Esophagus muscularis mucosa (tissue), 4 donors: ENCODE measurements at regions not wholly inside any gene's neighbourhood (a gene's known extent, or its start where the extent isn't known, plus 50 kb on each side); places are given as distances from the start of the nearest gene placed in this dataset.

Experiments
- DNase-seq: peaks from one replicate; pipeline ENCODE4 v3.0.0-alpha.2; 2017; ENCODE audit errors: extremely low spot score
- H3K27ac ChIP-seq, 4 donors: fragments of 200-600 bp; sonication (generic); replicated peaks in 1 of 4; 1 replicate in 3 of 4; 2 replicates in 1 of 4; pipeline ENCODE4 v1.5.1; 2016 to 2019; ENCODE audit warnings: mild to moderate bottlenecking in 1 of 4
- H3K27me3 ChIP-seq, 4 donors: fragments of 200-600 bp; sonication (generic); one replicate each; pipeline versions ENCODE4 v1.5.1 to v1.6.0; 2016 to 2019
- H3K36me3 ChIP-seq, 4 donors: fragments of 200-600 bp; sonication (generic); one replicate each; pipeline ENCODE4 v1.5.1; 2016 to 2019
- H3K4me1 ChIP-seq, 4 donors: fragments of 200-600 bp; sonication (generic); one replicate each; pipeline ENCODE4 v1.5.1; 2016 to 2019
- H3K4me3 ChIP-seq, 4 donors: fragments of 200-600 bp; sonication (generic); 1 replicate in 2 of 4; 2 replicates in 2 of 4; pipeline ENCODE4 v1.5.1; 2016 to 2019; ENCODE audit warnings: mild to moderate bottlenecking in 4 of 4, moderate library complexity in 1 of 4
- H3K9me3 ChIP-seq, 4 donors: fragments of 200-600 bp; sonication (generic); 1 replicate in 3 of 4; 2 replicates in 1 of 4; pipeline ENCODE4 v1.5.1; 2016 to 2019
- EP300 ChIP-seq: sonication (generic); formaldehyde crosslinking; IDR thresholded peaks from one replicate; pipeline ENCODE4 v1.6.1; 2017; ENCODE audit warnings: antibody characterized with exemption
- POLR2A ChIP-seq: fragments of 450-650 bp; IDR thresholded peaks from one replicate; pipeline ENCODE4 v1.6.1; 2017; ENCODE audit warnings: antibody characterized with exemption, moderate library complexity, mild to moderate bottlenecking, low read depth
- POLR2AphosphoS5 ChIP-seq, 2 donors: sonication (generic); formaldehyde crosslinking; IDR thresholded peaks; one replicate each; pipeline ENCODE4 v1.6.1; 2017; ENCODE audit warnings: antibody characterized with exemption in 2 of 2
- WGBS: methylation state at CpG from one replicate; pipeline ENCODE4 v1.1.5; 2018; 5-methylcytosine and 5-hydroxymethylcytosine counted together
- intact Hi-C: fragments of 100-400 bp; cut with DNase I; formaldehyde crosslinking; loops from one replicate; pipeline ENCODE4 v1.15.1; 2023
- TF ChIP-seq, protein P1 (sequence below), 3 experiments: fragments of 200-600 bp in 2 of 3; fragments of 450-650 bp in 1 of 3; sonication (generic) in 2 of 3; IDR thresholded peaks; one replicate each; pipeline ENCODE4 v1.5.1; 2017 to 2019; ENCODE audit warnings: antibody characterized with exemption in 3 of 3, mild to moderate bottlenecking in 2 of 3, moderate library complexity in 1 of 3

DNA sequence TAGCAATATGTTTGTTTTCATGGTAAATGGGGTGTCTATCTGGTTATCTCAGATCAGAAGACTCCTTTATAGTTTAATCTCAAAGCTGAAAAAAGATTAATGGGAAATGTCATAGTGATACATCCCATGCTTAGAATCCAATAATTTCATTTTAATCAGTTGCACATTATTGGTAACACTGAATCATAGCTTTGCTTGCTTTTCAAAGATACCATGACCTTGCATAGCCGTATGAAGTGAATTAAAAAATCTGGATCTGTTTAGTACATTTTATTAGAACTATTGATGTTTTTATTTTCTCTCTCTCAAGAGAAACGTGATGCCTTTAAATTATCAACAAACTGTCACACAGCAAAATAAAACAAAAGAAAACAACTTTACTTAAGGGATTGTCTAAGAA lies 506.7 kb upstream of the SGO1 start:
- 71% methylated on average over 2 of the region's 2 CpGs for WGBS
- TF ChIP-seq POLR2A: no peak
- no peak for TF ChIP-seq POLR2AphosphoS5 (IDR thresholded peaks at IDR 0.05)
- no peak for TF ChIP-seq EP300
- TF ChIP-seq, protein P1, sequence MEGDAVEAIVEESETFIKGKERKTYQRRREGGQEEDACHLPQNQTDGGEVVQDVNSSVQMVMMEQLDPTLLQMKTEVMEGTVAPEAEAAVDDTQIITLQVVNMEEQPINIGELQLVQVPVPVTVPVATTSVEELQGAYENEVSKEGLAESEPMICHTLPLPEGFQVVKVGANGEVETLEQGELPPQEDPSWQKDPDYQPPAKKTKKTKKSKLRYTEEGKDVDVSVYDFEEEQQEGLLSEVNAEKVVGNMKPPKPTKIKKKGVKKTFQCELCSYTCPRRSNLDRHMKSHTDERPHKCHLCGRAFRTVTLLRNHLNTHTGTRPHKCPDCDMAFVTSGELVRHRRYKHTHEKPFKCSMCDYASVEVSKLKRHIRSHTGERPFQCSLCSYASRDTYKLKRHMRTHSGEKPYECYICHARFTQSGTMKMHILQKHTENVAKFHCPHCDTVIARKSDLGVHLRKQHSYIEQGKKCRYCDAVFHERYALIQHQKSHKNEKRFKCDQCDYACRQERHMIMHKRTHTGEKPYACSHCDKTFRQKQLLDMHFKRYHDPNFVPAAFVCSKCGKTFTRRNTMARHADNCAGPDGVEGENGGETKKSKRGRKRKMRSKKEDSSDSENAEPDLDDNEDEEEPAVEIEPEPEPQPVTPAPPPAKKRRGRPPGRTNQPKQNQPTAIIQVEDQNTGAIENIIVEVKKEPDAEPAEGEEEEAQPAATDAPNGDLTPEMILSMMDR (IDR thresholded peaks at IDR 0.05): no peak
- intact Hi-C loops: no loop called here

GRCh38 chr3:20683910-20684309 lies 497.9 kb upstream of the SGO1 start:
- intact Hi-C loops: no loop called here
- peak overlapping the region in 2 of 4 donors; percentile 8 to 32 for H3K27ac ChIP-seq
- H3K9me3 ChIP-seq: no peaks in the 10 kb centered on the region
- no peaks in the 10 kb centered on the region for H3K36me3 ChIP-seq
- TF ChIP-seq, protein P1 (IDR thresholded peaks at IDR 0.05): no peak
- TF ChIP-seq EP300 (no peak), POLR2A (no peak), POLR2AphosphoS5 (IDR thresholded peaks at IDR 0.05) (no peak)
- WGBS: 32% methylated on average over 3 of the region's 3 CpGs
- H3K4me3 ChIP-seq: no peak overlapping the region
- no peaks in the 10 kb centered on the region for H3K27me3 ChIP-seq
- H3K4me1 ChIP-seq: peaks cover 7 to 11% (median 11%) of the 10 kb centered on the region in 4 donors
- no peak for DNase-seq

More for the DNA sequence above, 506.7 kb upstream of the SGO1 start:
- H3K4me1 ChIP-seq: no peaks in the 10 kb centered on the region
- H3K27me3 ChIP-seq: no peaks in the 10 kb centered on the region
- H3K9me3 ChIP-seq: no peaks in the 10 kb centered on the region
- H3K4me3 ChIP-seq: no peak overlapping the region
- no peak overlapping the region for H3K27ac ChIP-seq
- DNase-seq: no peak
- no peaks in the 10 kb centered on the region for H3K36me3 ChIP-seq

DNA sequence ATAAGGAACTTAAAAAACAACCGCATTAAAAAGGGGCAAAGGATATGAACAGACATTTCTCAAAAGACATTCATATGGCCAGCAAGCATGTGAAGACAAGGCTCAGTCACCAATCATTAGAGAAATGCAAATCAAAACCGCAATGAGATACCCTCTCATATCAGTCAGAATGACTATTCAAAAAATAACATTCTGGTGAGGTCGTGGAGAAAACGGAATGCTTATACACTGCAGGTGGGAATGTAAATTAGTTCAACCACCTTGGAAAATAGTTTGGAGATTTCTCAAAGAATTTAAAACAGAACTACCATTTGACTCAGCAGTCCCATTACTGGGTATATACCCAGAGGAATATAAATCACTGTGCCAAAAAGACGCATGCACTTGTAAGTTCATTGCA lies 496.6 kb upstream of the SGO1 start:
- intact Hi-C loops: no loop called here
- Histone ChIP-seq H3K4me3 (no peak overlapping the region), H3K9me3 (no peaks in the 10 kb centered on the region), H3K27me3 (no peaks in the 10 kb centered on the region), H3K36me3 (no peaks in the 10 kb centered on the region), H3K4me1 (peaks cover 7 to 11% (median 11%) of the 10 kb centered on the region in 4 donors), H3K27ac (no peak overlapping the region)
- TF ChIP-seq, protein P1 (IDR thresholded peaks at IDR 0.05): no peak
- TF ChIP-seq POLR2AphosphoS5 (IDR thresholded peaks at IDR 0.05): no peak
- DNase-seq: no peak
- 88% methylated on average over 5 of the region's 5 CpGs for WGBS

GRCh38 chr3:20680990-20681628 lies 495.1 kb upstream of the SGO1 start:
- no peaks in the 10 kb centered on the region for H3K9me3 ChIP-seq
- H3K27me3 ChIP-seq: no peaks in the 10 kb centered on the region
- H3K27ac ChIP-seq: no peak overlapping the region
- 100% methylated on average over 1 of the region's 1 CpG for WGBS
- no peak for TF ChIP-seq POLR2AphosphoS5 (IDR thresholded peaks at IDR 0.05)
- no peak for TF ChIP-seq EP300
- TF ChIP-seq, protein P1 (IDR thresholded peaks at IDR 0.05): no peak
- TF ChIP-seq POLR2A: no peak
- no peaks in the 10 kb centered on the region for H3K36me3 ChIP-seq
- intact Hi-C loops: no loop called here
- no peak for DNase-seq
- H3K4me3 ChIP-seq: no peak overlapping the region
- peaks cover 7 to 11% (median 11%) of the 10 kb centered on the region in 4 donors for H3K4me1 ChIP-seq

DNA sequence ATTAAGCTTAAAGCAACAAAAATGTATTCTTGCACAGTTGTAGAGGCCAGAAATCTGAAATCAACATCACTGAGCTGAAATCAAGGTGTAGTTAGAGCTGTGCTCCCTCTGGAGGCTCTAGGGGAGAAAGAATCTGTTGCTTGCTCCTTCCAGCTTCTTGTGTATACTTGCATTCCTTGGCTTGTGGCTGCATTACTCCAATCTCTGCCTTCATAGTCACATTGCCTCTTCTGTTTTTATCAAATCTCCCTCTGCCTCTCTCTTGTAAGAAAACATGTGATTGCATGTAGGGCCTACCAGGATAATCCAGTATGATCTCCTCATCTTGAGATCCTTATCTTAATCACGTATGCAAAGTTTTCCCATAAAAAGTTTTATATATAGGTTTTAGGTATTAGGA lies 487.9 kb upstream of the SGO1 start:
- WGBS: 100% methylated on average over 1 of the region's 1 CpG
- H3K4me3 ChIP-seq: no peak overlapping the region
- intact Hi-C loops: no loop called here
- peaks cover 6 to 11% (median 9%) of the 10 kb centered on the region in 4 donors for H3K4me1 ChIP-seq
- TF ChIP-seq POLR2AphosphoS5 (IDR thresholded peaks at IDR 0.05) (no peak), EP300 (no peak), POLR2A (no peak)
- TF ChIP-seq, protein P1 (IDR thresholded peaks at IDR 0.05): no peak
- no peaks in the 10 kb centered on the region for H3K36me3 ChIP-seq
- no peaks in the 10 kb centered on the region for H3K27me3 ChIP-seq
- H3K9me3 ChIP-seq: peaks cover 0 to 5% (median 0%) of the 10 kb centered on the region in 4 donors
- H3K27ac ChIP-seq: no peak overlapping the region
- DNase-seq: no peak
